ENCODE measurements at regions not wholly inside any gene's neighbourhood (a gene's known extent, or its start where the extent isn't known, plus 50 kb on each side); places are given as distances from the start of the nearest gene placed in this dataset.

DNA sequence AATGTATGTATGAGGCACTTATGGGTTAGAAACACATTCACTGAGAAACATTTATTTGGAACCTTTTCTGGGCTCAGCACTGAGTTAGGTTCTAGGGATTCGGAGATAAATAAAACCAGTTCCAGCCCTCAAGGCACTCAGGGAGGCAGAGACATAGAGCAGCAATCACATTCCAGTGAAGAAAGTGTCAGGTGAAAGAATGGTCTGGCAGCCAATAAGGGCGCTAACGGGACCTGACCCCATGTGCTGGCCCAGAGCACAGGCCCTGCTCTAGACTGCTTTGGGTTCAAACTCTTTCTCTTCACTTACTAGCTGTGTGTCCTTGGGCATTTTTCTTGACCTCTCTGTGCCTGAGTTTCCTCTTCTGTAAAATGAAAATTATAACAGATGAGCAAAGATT lies 146.0 kb upstream of the SYT13 start:
- TF ChIP-seq, protein P1, sequence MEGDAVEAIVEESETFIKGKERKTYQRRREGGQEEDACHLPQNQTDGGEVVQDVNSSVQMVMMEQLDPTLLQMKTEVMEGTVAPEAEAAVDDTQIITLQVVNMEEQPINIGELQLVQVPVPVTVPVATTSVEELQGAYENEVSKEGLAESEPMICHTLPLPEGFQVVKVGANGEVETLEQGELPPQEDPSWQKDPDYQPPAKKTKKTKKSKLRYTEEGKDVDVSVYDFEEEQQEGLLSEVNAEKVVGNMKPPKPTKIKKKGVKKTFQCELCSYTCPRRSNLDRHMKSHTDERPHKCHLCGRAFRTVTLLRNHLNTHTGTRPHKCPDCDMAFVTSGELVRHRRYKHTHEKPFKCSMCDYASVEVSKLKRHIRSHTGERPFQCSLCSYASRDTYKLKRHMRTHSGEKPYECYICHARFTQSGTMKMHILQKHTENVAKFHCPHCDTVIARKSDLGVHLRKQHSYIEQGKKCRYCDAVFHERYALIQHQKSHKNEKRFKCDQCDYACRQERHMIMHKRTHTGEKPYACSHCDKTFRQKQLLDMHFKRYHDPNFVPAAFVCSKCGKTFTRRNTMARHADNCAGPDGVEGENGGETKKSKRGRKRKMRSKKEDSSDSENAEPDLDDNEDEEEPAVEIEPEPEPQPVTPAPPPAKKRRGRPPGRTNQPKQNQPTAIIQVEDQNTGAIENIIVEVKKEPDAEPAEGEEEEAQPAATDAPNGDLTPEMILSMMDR (conservative IDR thresholded peaks at IDR 0.05), result no peak
- TF ChIP-seq EZH2 (IDR thresholded peaks at IDR 0.05; ENCODE audit: low read depth), result no peak

Measured in PC-9 (cell line).